IMR-90 (cell line): ENCODE measurements at regions not wholly inside any gene's neighbourhood (a gene's known extent, or its start where the extent isn't known, plus 50 kb on each side); places are given as distances from the start of the nearest gene placed in this dataset.
A peak's percentile ranks its signal among the peaks of the same experiment; 100 is the strongest.

Source experiments
- ATAC-seq: fragments of 200-7000 bp; cut with Tn5 transposase; 2 replicates; pipeline ENCODE4 v1.9.1; 2020; ENCODE audit warnings: low read depth, mild to moderate bottlenecking, moderate library complexity
- BruUV-seq: library from RNA; stranded (reverse); fragments of 400-500 nt; replicated peaks from 2 replicates; lab custom pipeline; 2021; lab: Mats Ljungman, UMichigan
- CTCF ChIA-PET: fragments of 300-600 bp; formaldehyde crosslinking; extraction: SDS; loops from one replicate; lab custom pipeline; 2021; ENCODE audit warnings: antibody characterized with exemption; lab: Yijun Ruan, JAX
- POLR2A ChIA-PET: fragments of 300-600 bp; sonication (Branson Sonifier 250); formaldehyde crosslinking; loops from one replicate; lab custom pipeline; 2022; ENCODE audit warnings: antibody characterized with exemption; ENCODE audit not compliant: unreplicated experiment; lab: Charles Lee
- DNase-seq: peaks from one replicate; pipeline ENCODE4 v3.0.0; 2013
- H2AFZ ChIP-seq: replicated peaks from 2 replicates; pipeline ENCODE3; 2013; ENCODE audit warnings: low read length, mild to moderate bottlenecking; ENCODE audit not compliant: poor library complexity
- H2AK5ac ChIP-seq: 2 replicates; pipeline ENCODE4 v1.6.1; 2013; ENCODE audit warnings: low read depth, low read length, inconsistent platforms
- H2AK9ac ChIP-seq: replicated peaks from 2 replicates; pipeline ENCODE3; 2013; ENCODE audit warnings: mild to moderate bottlenecking, low read depth, low read length, moderate library complexity; ENCODE audit not compliant: poor library complexity
- H2BK120ac ChIP-seq: 2 replicates; pipeline ENCODE4 v1.6.1; 2013; ENCODE audit warnings: low read depth, low read length, inconsistent platforms
- H2BK15ac ChIP-seq: 3 replicates; pipeline ENCODE4 v1.6.1; 2013; ENCODE audit warnings: low read depth, low read length, inconsistent platforms
- H2BK20ac ChIP-seq: 2 replicates; pipeline ENCODE4 v1.6.1; 2013; ENCODE audit warnings: low read depth, mild to moderate bottlenecking, inconsistent platforms, low read length, moderate library complexity
- H2BK5ac ChIP-seq: 2 replicates; pipeline ENCODE4 v1.6.1; 2013; ENCODE audit warnings: mild to moderate bottlenecking, low read depth, low read length, inconsistent platforms; ENCODE audit not compliant: poor library complexity, severe bottlenecking
- H3K14ac ChIP-seq: replicated peaks from 2 replicates; pipeline ENCODE4 v1.6.1; 2013; ENCODE audit warnings: low read depth, low read length, inconsistent platforms
- H3K18ac ChIP-seq: 2 replicates; pipeline ENCODE4 v1.6.1; 2013; ENCODE audit warnings: low read depth, low read length, control low read depth
- H3K23ac ChIP-seq: 2 replicates; pipeline ENCODE4 v1.6.1; 2013; ENCODE audit warnings: low read depth, low read length, inconsistent platforms
- H3K27ac ChIP-seq: 2 replicates; pipeline ENCODE4 v1.5.1; 2013; ENCODE audit warnings: mild to moderate bottlenecking, control low read depth, low read length; ENCODE audit not compliant: insufficient read depth
- H3K27me3 ChIP-seq: 2 replicates; pipeline ENCODE4 v1.6.1; 2013; ENCODE audit warnings: low read length; ENCODE audit not compliant: control insufficient read depth, insufficient read depth
- H3K36me3 ChIP-seq: 2 replicates; pipeline ENCODE4 v1.6.1; 2013; ENCODE audit warnings: low read length, mixed read lengths; ENCODE audit not compliant: control insufficient read depth, insufficient read depth
- H3K4ac ChIP-seq: 2 replicates; pipeline ENCODE4 v1.6.1; 2013; ENCODE audit warnings: low read depth, low read length, inconsistent platforms
- H3K4me1 ChIP-seq: 2 replicates; pipeline ENCODE4 v1.6.1; 2013; ENCODE audit warnings: low read length, mixed read lengths; ENCODE audit not compliant: control insufficient read depth, insufficient read depth
- H3K4me2 ChIP-seq: 2 replicates; pipeline ENCODE4 v1.6.1; 2013; ENCODE audit warnings: low read depth, mild to moderate bottlenecking, control low read depth, low read length, moderate library complexity
- H3K4me3 ChIP-seq: 2 replicates; pipeline ENCODE4 v1.5.1; 2013; ENCODE audit warnings: low read depth, mild to moderate bottlenecking, control low read depth, low read length, moderate library complexity; ENCODE audit not compliant: insufficient read depth
- H3K56ac ChIP-seq: 2 replicates; pipeline ENCODE4 v1.6.1; 2013; ENCODE audit warnings: low read length, inconsistent platforms; ENCODE audit not compliant: insufficient read depth; ENCODE audit errors: extremely low read depth
- H3K79me1 ChIP-seq, 2 experiments: 2 replicates each; pipeline ENCODE4 v1.6.1; 2013; ENCODE audit warnings: low read length in 2 of 2, inconsistent platforms in 1 of 2, low read depth in 1 of 2
- H3K9ac ChIP-seq: 2 replicates; pipeline ENCODE4 v1.6.1; 2013; ENCODE audit warnings: low read depth, low read length, control low read depth
- H3K9me1 ChIP-seq: 2 replicates; pipeline ENCODE4 v1.6.1; 2013; ENCODE audit warnings: low read length, inconsistent platforms; ENCODE audit not compliant: insufficient read depth
- H3K9me3 ChIP-seq: 2 replicates; pipeline ENCODE4 v1.6.1; 2013; ENCODE audit warnings: low read length; ENCODE audit not compliant: control insufficient read depth, insufficient read depth
- H4K20me1 ChIP-seq: 2 replicates; pipeline ENCODE4 v1.6.1; 2013; ENCODE audit warnings: low read length, inconsistent platforms; ENCODE audit not compliant: insufficient read depth
- H4K5ac ChIP-seq: 2 replicates; pipeline ENCODE4 v1.6.1; 2013; ENCODE audit warnings: mild to moderate bottlenecking, low read depth, low read length, control low read depth
- H4K8ac ChIP-seq, 2 experiments: 2 replicates each; pipeline ENCODE4 v1.6.1; 2013; ENCODE audit warnings: low read depth in 2 of 2, low read length in 2 of 2, control low read depth in 1 of 2, inconsistent platforms in 1 of 2
- H4K91ac ChIP-seq: 2 replicates; pipeline ENCODE4 v1.6.1; 2013; ENCODE audit warnings: low read depth, low read length, inconsistent platforms; ENCODE audit not compliant: insufficient read depth
- MAFK ChIP-seq: IDR thresholded peaks from 2 replicates; pipeline ENCODE4 v1.6.1; 2012; ENCODE audit warnings: low read depth, low read length, improper control_type of control experiment
- SMC3 ChIP-seq: fragments of 150-350 bp; IDR thresholded peaks from 2 replicates; pipeline ENCODE4 v1.6.1; 2016; ENCODE audit warnings: low read depth, mild to moderate bottlenecking, antibody characterized with exemption, low read length, moderate library complexity
- WGBS, 2 experiments: methylation state at CpG; one replicate each; pipeline versions ENCODE4 v1.1.5 to v1.1.7; 2013; ENCODE audit warnings: missing lambda C conversion rate in 2 of 2; ENCODE audit not compliant: insufficient read length in 1 of 2; ENCODE audit errors: extremely low coverage in 2 of 2; 5-methylcytosine and 5-hydroxymethylcytosine counted together
- dilution Hi-C: fragments of 300-500 bp; cut with HindIII; formaldehyde crosslinking; loops from one replicate; pipeline ENCODE4 v1.14.3; 2018; ENCODE audit warnings: low sequenced_read_pairs; ENCODE audit not compliant: unreplicated experiment
- in situ Hi-C: fragments of 300-500 bp; cut with MboI; formaldehyde crosslinking; loops from 3 replicates; pipeline ENCODE4 v1.14.3; 2019; ENCODE audit warnings: low sequenced_read_pairs, inconsistent platforms, mixed read lengths
- intact Hi-C: fragments of 100-400 bp; cut with micrococcal nuclease; formaldehyde crosslinking; loops from 2 replicates; pipeline ENCODE4 v1.10.0; 2022

- H4K20me1 ChIP-seq, result no peaks in the 10 kb centered on the region
- in situ Hi-C loops, result no loop called here
- peak overlapping the region; percentile 80; the same call in 1 of the 2 replicates for H3K14ac ChIP-seq
- DNase-seq (no peak), ATAC-seq (no peak)
- no peak overlapping the region for H3K23ac ChIP-seq
- intact Hi-C loops, result no loop called here
- no peak overlapping the region for H2BK5ac ChIP-seq
- H3K4ac ChIP-seq, result peak overlapping the region; percentile 30; the same call in 1 of the 2 replicates
- no peak overlapping the region for H3K27ac ChIP-seq
- peaks cover 0 to 3% of the 10 kb centered on the region in 2 experiments; a peak in 1 of 4 replicates for H3K79me1 ChIP-seq
- dilution Hi-C loops, result no loop called here
- WGBS, 2 experiments, result no CpG with 5 or more reads among the region's 7 CpGs
- 0 out of 2 replicates have a peak overlapping the region, but pooled peaks have one; percentile 53 for H2AK5ac ChIP-seq
- H3K4me1 ChIP-seq, result peaks cover 21% of the 10 kb centered on the region
- no peaks in the 10 kb centered on the region for H3K9me3 ChIP-seq
- no peaks in the 10 kb centered on the region for H3K36me3 ChIP-seq
- H3K4me2 ChIP-seq, result no peak overlapping the region
- peaks cover 14% of the 10 kb centered on the region for H3K9me1 ChIP-seq
- BruUV-seq, result no TSS peak
- H3K4me3 ChIP-seq, result no peak overlapping the region
- CTCF ChIA-PET, result no interaction called here
- H4K5ac ChIP-seq, result peak overlapping the region; percentile 55; the same call in 1 of the 2 replicates
- no peak overlapping the region for H3K56ac ChIP-seq
- no peak overlapping the region for H3K9ac ChIP-seq
- H3K27me3 ChIP-seq, result no peaks in the 10 kb centered on the region
- peak overlapping the region; percentile 46 for H2BK120ac ChIP-seq
- no peak overlapping the region for H2AFZ ChIP-seq
- peak overlapping the region; percentile 50; the same call in 1 of the 2 replicates for H4K91ac ChIP-seq
- H2BK20ac ChIP-seq, result peak overlapping the region; percentile 39
- peak overlapping the region in 1 of 2 experiments; percentile 44; a peak in 1 of 4 replicates for H4K8ac ChIP-seq
- TF ChIP-seq SMC3 (no peak), MAFK (peak; percentile 55)
- H3K18ac ChIP-seq, result peak overlapping the region; percentile 66
- 0 out of 3 replicates have a peak overlapping the region, but pooled peaks have one; percentile 49 for H2BK15ac ChIP-seq
- POLR2A ChIA-PET, result no interaction called here
- H2AK9ac ChIP-seq, result no peak overlapping the region
Observed at GRCh38 chr21:28758042-28758882, 234.4 kb downstream of the LTN1 start.
